ENCODE measurements at regions not wholly inside any gene's neighbourhood (a gene's known extent, or its start where the extent isn't known, plus 50 kb on each side); places are given as distances from the start of the nearest gene placed in this dataset.

DNA sequence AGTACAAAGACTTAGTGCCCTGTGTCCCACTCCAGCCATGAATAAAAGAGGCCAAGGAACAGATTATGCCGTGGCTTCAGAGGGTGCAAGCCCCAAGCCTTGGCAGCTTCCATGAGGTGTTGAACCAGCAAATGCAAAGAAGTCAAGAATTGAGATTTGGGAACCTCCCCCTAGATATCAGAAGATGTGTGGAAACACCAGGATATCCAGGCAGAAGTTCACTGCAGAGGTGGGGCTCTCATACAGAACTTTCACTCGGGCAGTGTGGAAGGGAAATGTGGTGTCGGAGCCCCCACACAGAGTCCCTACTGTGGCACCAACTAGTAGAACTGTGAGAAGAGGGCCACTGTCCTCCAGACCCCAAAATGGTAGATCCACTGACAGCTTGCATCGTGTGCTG lies 2421.4 kb downstream of the PCDH9 start:
- TF ChIP-seq CTCF (IDR thresholded peaks at IDR 0.05): no peak
- no peak for TF ChIP-seq POLR2A (IDR thresholded peaks at IDR 0.05)
- TF ChIP-seq EP300 (IDR thresholded peaks at IDR 0.05): no peak
